Loucy (cell line): ENCODE measurements at regions not wholly inside any gene's neighbourhood (a gene's known extent, or its start where the extent isn't known, plus 50 kb on each side); places are given as distances from the start of the nearest gene placed in this dataset.

Experiments used
- CTCF ChIP-seq: fragments of 200-600 bp; sonication (generic); conservative IDR thresholded peaks from 2 replicates; pipeline ENCODE4 v1.5.1; 2014; ENCODE audit warnings: mild to moderate bottlenecking, antibody characterized with exemption, low read length
- EZH2phosphoT487 ChIP-seq: fragments of 200-600 bp; IDR thresholded peaks from 2 replicates; pipeline ENCODE4 v1.6.1; 2018; ENCODE audit warnings: antibody characterized with exemption, mild to moderate bottlenecking, moderate library complexity, borderline replicate concordance

DNA sequence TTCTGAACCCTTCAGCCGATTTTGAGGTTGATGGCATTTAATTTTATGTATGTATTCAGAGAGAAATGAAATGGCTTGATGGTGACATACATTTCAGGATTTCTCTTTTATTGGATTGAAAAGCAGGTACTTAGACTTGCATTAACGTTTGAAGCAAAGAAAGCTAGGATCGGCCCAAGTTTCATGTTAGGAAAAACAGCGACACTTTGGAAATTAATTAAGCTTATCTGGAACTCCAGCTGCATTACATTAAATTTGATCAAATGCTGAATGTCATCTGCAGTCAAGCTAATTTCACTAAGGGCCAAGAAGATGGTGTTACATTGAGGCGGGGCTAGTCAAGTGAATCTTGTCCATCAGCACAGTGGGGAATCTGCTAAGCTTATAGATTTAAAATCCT lies 441.8 kb downstream of the IRS1 start:
- TF ChIP-seq CTCF (no peak), EZH2phosphoT487 (no peak)
